ENCODE measurements at regions not wholly inside any gene's neighbourhood (a gene's known extent, or its start where the extent isn't known, plus 50 kb on each side); places are given as distances from the start of the nearest gene placed in this dataset.

GRCh38 chr12:111310076-111310870 is 58.6 kb downstream of the PHETA1 start:
- ATAC-seq (no peak), DNase-seq (no peak)
- H3K4me1 Mint-ChIP-seq: no peaks in the 10 kb centered on the region
- peaks cover 5% of the 10 kb centered on the region for H3K9me3 Mint-ChIP-seq (ENCODE audit: low read depth)
- CTCF ChIA-PET: no interaction called here
- H3K27me3 Mint-ChIP-seq: peaks cover 5% of the 10 kb centered on the region
- no peak overlapping the region for H3K27ac Mint-ChIP-seq
- H3K4me3 Mint-ChIP-seq: no peak overlapping the region
- peaks cover 3% of the 10 kb centered on the region for H3K36me3 Mint-ChIP-seq

GRCh38 chr12:111309584-111309983 is 59.3 kb downstream of the PHETA1 start:
- ATAC-seq: no peak
- Mint-ChIP-seq H3K9me3 (ENCODE audit: low read depth) (peaks cover 10% of the 10 kb centered on the region), H3K27me3 (peaks cover under 1% of the 10 kb centered on the region), H3K36me3 (peaks cover 8% of the 10 kb centered on the region), H3K4me1 (no peaks in the 10 kb centered on the region), H3K27ac (no peak overlapping the region), H3K4me3 (no peak overlapping the region)
- no peak for DNase-seq
- CTCF ChIA-PET: interaction anchor here (1.3 kb wide), 1 partner anchor 38 kb away, joined by 3 read pairs; no protein-coding TSS in a partner anchor

GRCh38 chr12:111308473-111308872 is 60.4 kb downstream of the PHETA1 start:
- H3K4me1 Mint-ChIP-seq: no peaks in the 10 kb centered on the region

GRCh38 chr12:111304642-111305071 is 64.2 kb downstream of the PHETA1 start:
- DNase-seq (peak; percentile 52), ATAC-seq (no peak)
- H3K27ac Mint-ChIP-seq: no peak overlapping the region
- H3K4me1 Mint-ChIP-seq: no peaks in the 10 kb centered on the region
- CTCF ChIA-PET: no interaction called here
- peaks cover 9% of the 10 kb centered on the region for H3K36me3 Mint-ChIP-seq
- peaks cover 15% of the 10 kb centered on the region for H3K9me3 Mint-ChIP-seq (ENCODE audit: low read depth)
- H3K27me3 Mint-ChIP-seq: no peaks in the 10 kb centered on the region
- no peak overlapping the region for H3K4me3 Mint-ChIP-seq

More at GRCh38 chr12:111308473-111308872, 60.4 kb downstream of the PHETA1 start:
- Mint-ChIP-seq H3K4me3 (no peak overlapping the region), H3K9me3 (ENCODE audit: low read depth) (peaks cover 15% of the 10 kb centered on the region), H3K27me3 (no peaks in the 10 kb centered on the region), H3K27ac (no peak overlapping the region), H3K36me3 (peaks cover 9% of the 10 kb centered on the region)
- DNase-seq (no peak), ATAC-seq (no peak)
- CTCF ChIA-PET: interaction anchor here (1.3 to 1.5 kb wide), 2 partner anchors 10 to 36 kb away, joined by 3 to 4 read pairs; no protein-coding TSS in a partner anchor

GRCh38 chr12:111303531-111303930 is 65.4 kb downstream of the PHETA1 start:
- ATAC-seq (no peak), DNase-seq (no peak)
- H3K4me3 Mint-ChIP-seq: no peak overlapping the region
- CTCF ChIA-PET: interaction anchor here (0.6 to 0.8 kb wide), 2 partner anchors 11 to 223 kb away, joined by 3 read pairs; no protein-coding TSS in a partner anchor
- H3K36me3 Mint-ChIP-seq: peaks cover 9% of the 10 kb centered on the region
- no peak overlapping the region for H3K27ac Mint-ChIP-seq
- no peaks in the 10 kb centered on the region for H3K4me1 Mint-ChIP-seq
- H3K27me3 Mint-ChIP-seq: no peaks in the 10 kb centered on the region
- H3K9me3 Mint-ChIP-seq (ENCODE audit: low read depth): peaks cover 15% of the 10 kb centered on the region

GRCh38 chr12:111298582-111299436 is 70.1 kb downstream of the PHETA1 start:
- Mint-ChIP-seq H3K9me3 (ENCODE audit: low read depth) (no peaks in the 10 kb centered on the region), H3K27ac (no peak overlapping the region), H3K36me3 (no peaks in the 10 kb centered on the region), H3K4me1 (no peaks in the 10 kb centered on the region), H3K27me3 (no peaks in the 10 kb centered on the region), H3K4me3 (no peak overlapping the region)
- DNase-seq (peak; percentile 59), ATAC-seq (peak; percentile 51)
- CTCF ChIA-PET: interaction anchor here (0.6 to 2.8 kb wide), 9 partner anchors 9 to 361 kb away, joined by 3 to 8 read pairs (median 3); no protein-coding TSS in a partner anchor

GRCh38 chr12:111297703-111298426 is 71.0 kb downstream of the PHETA1 start:
- H3K36me3 Mint-ChIP-seq: no peaks in the 10 kb centered on the region
- ATAC-seq (no peak), DNase-seq (no peak)
- H3K4me1 Mint-ChIP-seq: no peaks in the 10 kb centered on the region
- CTCF ChIA-PET: interaction anchor here (0.6 to 2.8 kb wide), 6 partner anchors 10 to 360 kb away, joined by 3 to 8 read pairs (median 3); no protein-coding TSS in a partner anchor
- no peak overlapping the region for H3K4me3 Mint-ChIP-seq
- H3K27me3 Mint-ChIP-seq: no peaks in the 10 kb centered on the region
- no peak overlapping the region for H3K27ac Mint-ChIP-seq
- no peaks in the 10 kb centered on the region for H3K9me3 Mint-ChIP-seq (ENCODE audit: low read depth)

GRCh38 chr12:111296906-111297463 is 71.9 kb downstream of the PHETA1 start:
- no peak for ATAC-seq
- Mint-ChIP-seq H3K27me3 (no peaks in the 10 kb centered on the region), H3K36me3 (no peaks in the 10 kb centered on the region), H3K4me3 (no peak overlapping the region), H3K4me1 (no peaks in the 10 kb centered on the region), H3K27ac (no peak overlapping the region), H3K9me3 (ENCODE audit: low read depth) (no peaks in the 10 kb centered on the region)
- CTCF ChIA-PET: no interaction called here
- DNase-seq: no peak

GRCh38 chr12:111295176-111295575 is 73.7 kb downstream of the PHETA1 start:
- no peaks in the 10 kb centered on the region for H3K4me1 Mint-ChIP-seq
- CTCF ChIA-PET: no interaction called here
- no peak overlapping the region for H3K27ac Mint-ChIP-seq
- no peak overlapping the region for H3K4me3 Mint-ChIP-seq
- DNase-seq: no peak
- H3K27me3 Mint-ChIP-seq: no peaks in the 10 kb centered on the region
- no peaks in the 10 kb centered on the region for H3K9me3 Mint-ChIP-seq (ENCODE audit: low read depth)
- no peaks in the 10 kb centered on the region for H3K36me3 Mint-ChIP-seq
- ATAC-seq: no peak

GRCh38 chr12:111293266-111294009 is 75.5 kb downstream of the PHETA1 start:
- CTCF ChIA-PET: interaction anchor here (0.6 kb wide), 1 partner anchor 257 kb away, joined by 3 read pairs; no protein-coding TSS in a partner anchor

GRCh38 chr12:111291357-111291756 is 77.5 kb downstream of the PHETA1 start:
- DNase-seq (no peak), ATAC-seq (no peak)
- Mint-ChIP-seq H3K27me3 (no peaks in the 10 kb centered on the region), H3K4me3 (no peak overlapping the region), H3K27ac (no peak overlapping the region), H3K36me3 (no peaks in the 10 kb centered on the region), H3K4me1 (no peaks in the 10 kb centered on the region), H3K9me3 (ENCODE audit: low read depth) (no peaks in the 10 kb centered on the region)
- CTCF ChIA-PET: no interaction called here

More at GRCh38 chr12:111293266-111294009, 75.5 kb downstream of the PHETA1 start:
- DNase-seq (no peak), ATAC-seq (no peak)
- Mint-ChIP-seq H3K4me1 (no peaks in the 10 kb centered on the region), H3K36me3 (no peaks in the 10 kb centered on the region), H3K27ac (no peak overlapping the region), H3K9me3 (ENCODE audit: low read depth) (no peaks in the 10 kb centered on the region), H3K4me3 (no peak overlapping the region), H3K27me3 (no peaks in the 10 kb centered on the region)

- no peaks in the 10 kb centered on the region for H3K9me3 Mint-ChIP-seq (ENCODE audit: low read depth)
- ATAC-seq (no peak), DNase-seq (no peak)
- CTCF ChIA-PET: no interaction called here
- H3K27ac Mint-ChIP-seq: no peak overlapping the region
- no peak overlapping the region for H3K4me3 Mint-ChIP-seq
- no peaks in the 10 kb centered on the region for H3K4me1 Mint-ChIP-seq
- no peaks in the 10 kb centered on the region for H3K27me3 Mint-ChIP-seq
- H3K36me3 Mint-ChIP-seq: no peaks in the 10 kb centered on the region
These were observed 80.1 kb downstream of the PHETA1 start for GRCh38 chr12:111288771-111289170.
